MM.1S (cell line): ENCODE measurements at regions not wholly inside any gene's neighbourhood (a gene's known extent, or its start where the extent isn't known, plus 50 kb on each side); places are given as distances from the start of the nearest gene placed in this dataset.

Experiments
- DNase-seq: peaks from one replicate; pipeline ENCODE4 v3.0.0-alpha.2; 2015
- H2AFZ ChIP-seq: fragments of 300-600 bp; sonication (generic); 2 replicates; pipeline ENCODE4 v1.6.0; 2016; ENCODE audit warnings: antibody characterized with exemption, low read length
- H3F3A ChIP-seq: fragments of 300-600 bp; sonication (generic); 2 replicates; pipeline ENCODE4 v1.6.1; 2016; ENCODE audit warnings: mild to moderate bottlenecking, antibody characterized with exemption, low read length, moderate library complexity, mixed read lengths; ENCODE audit not compliant: insufficient read depth
- H3K27ac ChIP-seq: fragments of 300-600 bp; sonication (generic); 2 replicates; pipeline ENCODE4 v1.5.1; 2016; ENCODE audit warnings: mild to moderate bottlenecking, low read length
- H3K27me3 ChIP-seq: fragments of 300-600 bp; sonication (generic); replicated peaks from 2 replicates; pipeline ENCODE4 v1.6.0; 2016; ENCODE audit warnings: low read length; ENCODE audit not compliant: insufficient read depth
- H3K36me3 ChIP-seq: fragments of 300-600 bp; sonication (generic); replicated peaks from 2 replicates; pipeline ENCODE4 v1.6.1; 2016; ENCODE audit warnings: mild to moderate bottlenecking, low read length, mixed read lengths; ENCODE audit not compliant: insufficient read depth
- H3K4me1 ChIP-seq: fragments of 300-600 bp; sonication (generic); 2 replicates; pipeline ENCODE4 v1.6.1; 2016; ENCODE audit warnings: low read length, mixed read lengths
- H3K4me2 ChIP-seq: fragments of 300-600 bp; sonication (generic); 2 replicates; pipeline ENCODE4 v1.6.0; 2016; ENCODE audit warnings: low read depth, low read length
- H3K4me3 ChIP-seq: fragments of 300-600 bp; sonication (generic); 2 replicates; pipeline ENCODE4 v1.5.1; 2016; ENCODE audit warnings: low read length, mixed read lengths
- H3K79me2 ChIP-seq: fragments of 300-600 bp; sonication (generic); 2 replicates; pipeline ENCODE4 v1.6.1; 2016; ENCODE audit warnings: mixed run types, low read length, mixed read lengths
- H3K9ac ChIP-seq: fragments of 300-600 bp; sonication (generic); 2 replicates; pipeline ENCODE4 v1.6.1; 2016; ENCODE audit warnings: low read length, mixed read lengths
- H3K9me2 ChIP-seq: fragments of 300-600 bp; sonication (generic); replicated peaks from 2 replicates; pipeline ENCODE4 v1.6.1; 2016; ENCODE audit warnings: mild to moderate bottlenecking, low read length, mixed read lengths; ENCODE audit not compliant: insufficient read depth
- H3K9me3 ChIP-seq: fragments of 300-600 bp; sonication (generic); replicated peaks from 2 replicates; pipeline ENCODE4 v1.6.1; 2016; ENCODE audit warnings: mild to moderate bottlenecking, low read length, mixed read lengths; ENCODE audit not compliant: insufficient read depth
- H4K20me1 ChIP-seq: fragments of 300-600 bp; sonication (generic); 2 replicates; pipeline ENCODE4 v1.6.1; 2016; ENCODE audit warnings: mild to moderate bottlenecking, low read length, moderate library complexity, mixed read lengths; ENCODE audit not compliant: insufficient read depth
- EZH2 ChIP-seq: fragments of 300-600 bp; sonication (generic); optimal IDR thresholded peaks from 2 replicates; pipeline ENCODE3; 2017; ENCODE audit warnings: low read depth, mild to moderate bottlenecking, antibody characterized with exemption, low read length, mixed read lengths
- EZH2phosphoT487 ChIP-seq: fragments of 300-600 bp; sonication (generic); IDR thresholded peaks from 2 replicates; pipeline ENCODE4 v1.6.1; 2018; ENCODE audit warnings: antibody characterized with exemption, low read length
- TF ChIP-seq, protein P1 (sequence below): fragments of 300-600 bp; sonication (generic); IDR thresholded peaks from 2 replicates; pipeline ENCODE4 v1.5.1; 2016; ENCODE audit warnings: antibody characterized with exemption, low read length, mixed read lengths

GRCh38 chr1:76010802-76011201 is 63.7 kb upstream of the ST6GALNAC3 start:
- H3K9me2 ChIP-seq: no peaks in the 10 kb centered on the region
- no peaks in the 10 kb centered on the region for H3K79me2 ChIP-seq
- no peak overlapping the region for H2AFZ ChIP-seq
- no peaks in the 10 kb centered on the region for H3K36me3 ChIP-seq
- H3K9ac ChIP-seq: no peak overlapping the region
- no peak for TF ChIP-seq EZH2phosphoT487
- TF ChIP-seq, protein P1, sequence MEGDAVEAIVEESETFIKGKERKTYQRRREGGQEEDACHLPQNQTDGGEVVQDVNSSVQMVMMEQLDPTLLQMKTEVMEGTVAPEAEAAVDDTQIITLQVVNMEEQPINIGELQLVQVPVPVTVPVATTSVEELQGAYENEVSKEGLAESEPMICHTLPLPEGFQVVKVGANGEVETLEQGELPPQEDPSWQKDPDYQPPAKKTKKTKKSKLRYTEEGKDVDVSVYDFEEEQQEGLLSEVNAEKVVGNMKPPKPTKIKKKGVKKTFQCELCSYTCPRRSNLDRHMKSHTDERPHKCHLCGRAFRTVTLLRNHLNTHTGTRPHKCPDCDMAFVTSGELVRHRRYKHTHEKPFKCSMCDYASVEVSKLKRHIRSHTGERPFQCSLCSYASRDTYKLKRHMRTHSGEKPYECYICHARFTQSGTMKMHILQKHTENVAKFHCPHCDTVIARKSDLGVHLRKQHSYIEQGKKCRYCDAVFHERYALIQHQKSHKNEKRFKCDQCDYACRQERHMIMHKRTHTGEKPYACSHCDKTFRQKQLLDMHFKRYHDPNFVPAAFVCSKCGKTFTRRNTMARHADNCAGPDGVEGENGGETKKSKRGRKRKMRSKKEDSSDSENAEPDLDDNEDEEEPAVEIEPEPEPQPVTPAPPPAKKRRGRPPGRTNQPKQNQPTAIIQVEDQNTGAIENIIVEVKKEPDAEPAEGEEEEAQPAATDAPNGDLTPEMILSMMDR: no peak
- TF ChIP-seq EZH2: no peak
- no peak overlapping the region for H3K4me2 ChIP-seq
- no peaks in the 10 kb centered on the region for H3K27me3 ChIP-seq
- H4K20me1 ChIP-seq: no peaks in the 10 kb centered on the region
- H3K9me3 ChIP-seq: no peaks in the 10 kb centered on the region
- no peak overlapping the region for H3K27ac ChIP-seq
- no peaks in the 10 kb centered on the region for H3K4me1 ChIP-seq
- H3F3A ChIP-seq: no peaks in the 10 kb centered on the region
- DNase-seq: no peak
- H3K4me3 ChIP-seq: no peak overlapping the region

DNA sequence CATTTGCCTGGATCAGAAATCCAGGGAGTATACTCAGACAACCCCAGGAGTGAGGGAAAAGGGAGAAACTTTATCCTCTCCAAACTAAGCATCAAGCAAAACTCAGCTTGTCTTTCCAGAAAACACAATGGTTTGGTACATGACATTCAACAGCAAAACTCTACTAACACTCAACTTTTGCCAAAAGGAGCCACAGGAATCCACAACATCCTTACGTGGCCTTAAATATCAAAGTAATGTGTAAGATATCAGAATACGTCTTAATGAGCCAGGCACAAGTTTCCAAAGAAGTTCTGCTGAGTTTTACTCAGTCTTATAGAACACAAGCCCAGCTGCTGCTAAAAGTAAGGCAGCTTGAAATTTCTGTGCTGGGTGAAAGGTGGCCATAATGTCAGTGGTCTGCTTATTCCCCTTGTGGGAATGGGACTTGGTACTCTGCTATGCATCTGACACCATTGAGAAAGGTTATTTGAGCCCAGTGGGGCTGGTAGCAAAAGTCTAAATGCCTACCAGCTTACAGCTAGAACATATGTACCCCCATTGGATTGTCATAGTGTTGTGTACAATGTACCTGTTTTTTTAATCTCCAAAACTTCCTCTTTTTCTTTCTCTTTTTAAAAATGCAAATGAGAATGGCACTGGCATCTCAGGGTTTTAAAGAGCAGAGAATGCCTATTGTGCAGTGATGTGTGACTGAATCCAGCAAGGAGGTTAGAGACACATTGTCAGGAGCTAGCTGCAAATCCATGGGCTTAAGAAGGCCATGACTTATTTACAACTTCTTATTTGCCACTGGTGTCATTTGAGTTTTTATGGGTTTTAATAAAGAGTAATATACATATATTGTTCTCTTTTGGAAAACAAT is 62.0 kb upstream of the ST6GALNAC3 start:
- H3K4me1 ChIP-seq: no peaks in the 10 kb centered on the region
- no peak for DNase-seq
- no peak overlapping the region for H3K27ac ChIP-seq
- no peaks in the 10 kb centered on the region for H3K36me3 ChIP-seq
- H3K9ac ChIP-seq: no peak overlapping the region
- no peaks in the 10 kb centered on the region for H3K9me3 ChIP-seq
- H3K4me2 ChIP-seq: no peak overlapping the region
- no peak overlapping the region for H3K4me3 ChIP-seq
- no peak overlapping the region for H2AFZ ChIP-seq
- no peaks in the 10 kb centered on the region for H3F3A ChIP-seq
- no peaks in the 10 kb centered on the region for H4K20me1 ChIP-seq
- no peaks in the 10 kb centered on the region for H3K79me2 ChIP-seq
- TF ChIP-seq, protein P1: no peak
- TF ChIP-seq EZH2: no peak
- no peak for TF ChIP-seq EZH2phosphoT487
- no peaks in the 10 kb centered on the region for H3K27me3 ChIP-seq
- no peaks in the 10 kb centered on the region for H3K9me2 ChIP-seq

- Histone ChIP-seq H3K9me3 (no peaks in the 10 kb centered on the region), H4K20me1 (no peaks in the 10 kb centered on the region), H3K4me1 (no peaks in the 10 kb centered on the region), H3K4me3 (no peak overlapping the region), H3K79me2 (no peaks in the 10 kb centered on the region), H3K9me2 (no peaks in the 10 kb centered on the region), H3K27ac (no peak overlapping the region), H3K4me2 (no peak overlapping the region), H3K36me3 (no peaks in the 10 kb centered on the region), H3F3A (no peaks in the 10 kb centered on the region), H3K27me3 (no peaks in the 10 kb centered on the region), H3K9ac (no peak overlapping the region), H2AFZ (no peak overlapping the region)
- TF ChIP-seq EZH2 (no peak), EZH2phosphoT487 (no peak)
- TF ChIP-seq, protein P1: no peak
- no peak for DNase-seq
Measured at GRCh38 chr1:76013206-76013581, 61.4 kb upstream of the ST6GALNAC3 start.
